Activated naive CD4-positive, alpha-beta T cell treated with anti-CD3 and anti-CD28 coated beads, Interleukin-2, amount 10 ng/mL, durations not matched to agents 7 days and 5 days (primary cell): ENCODE measurements at regions not wholly inside any gene's neighbourhood (a gene's known extent, or its start where the extent isn't known, plus 50 kb on each side); places are given as distances from the start of the nearest gene placed in this dataset.

Source experiments
- CTCF ChIA-PET: fragments of 350-600 bp; sonication (Branson Sonifier 250); formaldehyde crosslinking; loops from one replicate; lab custom pipeline; 2021; ENCODE audit warnings: antibody characterized with exemption; lab: Charles Lee
- DNase-seq: peaks from one replicate; pipeline ENCODE4 v3.0.0-alpha.2; 2020
- H3K27ac Mint-ChIP-seq: one replicate; pipeline ENCODE4 v1.8.0; 2021; ENCODE audit warnings: mild to moderate bottlenecking, moderate library complexity, mixed read lengths
- H3K27me3 Mint-ChIP-seq: one replicate; pipeline ENCODE4 v1.8.0; 2021; ENCODE audit warnings: mild to moderate bottlenecking, mixed read lengths
- H3K36me3 Mint-ChIP-seq: one replicate; pipeline ENCODE4 v1.8.0; 2021; ENCODE audit warnings: mixed read lengths
- H3K4me1 Mint-ChIP-seq: one replicate; pipeline ENCODE4 v1.8.0; 2021; ENCODE audit warnings: mixed read lengths
- H3K4me3 Mint-ChIP-seq: one replicate; pipeline ENCODE4 v1.8.0; 2021; ENCODE audit warnings: mild to moderate bottlenecking, moderate library complexity, mixed read lengths
- H3K9me3 Mint-ChIP-seq: one replicate; pipeline ENCODE4 v1.8.0; 2021; ENCODE audit warnings: mixed read lengths

- H3K4me1 Mint-ChIP-seq: no peaks in the 10 kb centered on the region
- CTCF ChIA-PET: no interaction called here
- DNase-seq: no peak
- H3K9me3 Mint-ChIP-seq: peaks cover 7% of the 10 kb centered on the region
- peaks cover 25% of the 10 kb centered on the region for H3K27me3 Mint-ChIP-seq
- no peak overlapping the region for H3K27ac Mint-ChIP-seq
- H3K36me3 Mint-ChIP-seq: no peaks in the 10 kb centered on the region
- no peak overlapping the region for H3K4me3 Mint-ChIP-seq
Measured at GRCh38 chr1:65090406-65090805, 57.6 kb upstream of the AK4 start.

GRCh38 chr1:65092691-65093090 lies 55.3 kb upstream of the AK4 start:
- peaks cover 21% of the 10 kb centered on the region for H3K27me3 Mint-ChIP-seq
- no peak overlapping the region for H3K4me3 Mint-ChIP-seq
- peaks cover 1% of the 10 kb centered on the region for H3K9me3 Mint-ChIP-seq
- CTCF ChIA-PET: no interaction called here
- H3K36me3 Mint-ChIP-seq: no peaks in the 10 kb centered on the region
- no peaks in the 10 kb centered on the region for H3K4me1 Mint-ChIP-seq
- DNase-seq: no peak
- no peak overlapping the region for H3K27ac Mint-ChIP-seq

GRCh38 chr1:65097076-65097475 lies 50.9 kb upstream of the AK4 start:
- CTCF ChIA-PET: no interaction called here
- peaks cover 5% of the 10 kb centered on the region for H3K9me3 Mint-ChIP-seq

More at GRCh38 chr1:65097076-65097475, 50.9 kb upstream of the AK4 start:
- Mint-ChIP-seq H3K4me3 (no peak overlapping the region), H3K27ac (no peak overlapping the region), H3K36me3 (no peaks in the 10 kb centered on the region), H3K4me1 (no peaks in the 10 kb centered on the region), H3K27me3 (peaks cover 17% of the 10 kb centered on the region)
- no peak for DNase-seq
